ENCODE measurements at regions not wholly inside any gene's neighbourhood (a gene's known extent, or its start where the extent isn't known, plus 50 kb on each side); places are given as distances from the start of the nearest gene placed in this dataset.

DNA sequence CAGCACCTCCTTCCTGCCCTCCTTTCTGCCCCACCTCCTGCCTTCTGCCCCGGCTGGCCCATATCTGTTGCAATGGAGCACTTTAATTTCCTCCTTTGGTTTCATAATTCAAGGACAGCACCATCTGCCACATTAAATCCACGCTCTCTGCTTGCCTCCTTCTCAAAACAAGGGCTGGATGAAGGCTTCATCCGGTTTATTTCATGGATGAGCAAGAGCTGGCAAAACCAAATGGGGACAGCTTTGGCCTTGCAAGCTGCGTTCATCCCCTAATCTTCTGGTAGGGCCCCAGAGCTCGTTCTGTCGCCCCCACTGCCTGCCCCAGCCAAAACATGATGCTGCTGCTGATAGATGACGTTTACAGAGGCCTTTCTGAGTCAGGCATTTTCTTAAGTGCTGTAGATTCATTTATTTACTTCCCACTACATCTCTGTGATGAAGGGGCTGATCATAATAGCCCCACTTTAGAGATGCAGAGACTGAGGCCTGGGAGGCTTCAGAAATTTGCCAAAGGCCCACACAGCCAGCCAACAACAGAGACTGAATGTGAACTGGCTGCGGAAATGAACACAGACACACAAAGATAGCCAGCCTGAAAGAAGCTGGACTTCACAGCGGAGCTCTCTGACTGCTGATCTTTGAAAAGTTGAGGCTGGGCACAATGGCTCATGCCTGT, 115.6 kb upstream of the CPEB4 start:
- TF ChIP-seq, protein P1, sequence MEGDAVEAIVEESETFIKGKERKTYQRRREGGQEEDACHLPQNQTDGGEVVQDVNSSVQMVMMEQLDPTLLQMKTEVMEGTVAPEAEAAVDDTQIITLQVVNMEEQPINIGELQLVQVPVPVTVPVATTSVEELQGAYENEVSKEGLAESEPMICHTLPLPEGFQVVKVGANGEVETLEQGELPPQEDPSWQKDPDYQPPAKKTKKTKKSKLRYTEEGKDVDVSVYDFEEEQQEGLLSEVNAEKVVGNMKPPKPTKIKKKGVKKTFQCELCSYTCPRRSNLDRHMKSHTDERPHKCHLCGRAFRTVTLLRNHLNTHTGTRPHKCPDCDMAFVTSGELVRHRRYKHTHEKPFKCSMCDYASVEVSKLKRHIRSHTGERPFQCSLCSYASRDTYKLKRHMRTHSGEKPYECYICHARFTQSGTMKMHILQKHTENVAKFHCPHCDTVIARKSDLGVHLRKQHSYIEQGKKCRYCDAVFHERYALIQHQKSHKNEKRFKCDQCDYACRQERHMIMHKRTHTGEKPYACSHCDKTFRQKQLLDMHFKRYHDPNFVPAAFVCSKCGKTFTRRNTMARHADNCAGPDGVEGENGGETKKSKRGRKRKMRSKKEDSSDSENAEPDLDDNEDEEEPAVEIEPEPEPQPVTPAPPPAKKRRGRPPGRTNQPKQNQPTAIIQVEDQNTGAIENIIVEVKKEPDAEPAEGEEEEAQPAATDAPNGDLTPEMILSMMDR (IDR thresholded peaks at IDR 0.05), result no peak
- TF ChIP-seq NR1H2 (CRISPR knock-in tag; IDR thresholded peaks at IDR 0.05) (no peak), ESRRA (CRISPR knock-in tag; IDR thresholded peaks at IDR 0.05; ENCODE audit: borderline replicate concordance) (no peak), OVOL2 (CRISPR knock-in tag; IDR thresholded peaks at IDR 0.05; ENCODE audit: borderline replicate concordance) (no peak), ATF1 (CRISPR knock-in tag; IDR thresholded peaks at IDR 0.05) (no peak), NFYB (CRISPR knock-in tag; conservative IDR thresholded peaks at IDR 0.05; ENCODE audit: low read depth) (no peak)
- TF ChIP-seq, protein P2, sequence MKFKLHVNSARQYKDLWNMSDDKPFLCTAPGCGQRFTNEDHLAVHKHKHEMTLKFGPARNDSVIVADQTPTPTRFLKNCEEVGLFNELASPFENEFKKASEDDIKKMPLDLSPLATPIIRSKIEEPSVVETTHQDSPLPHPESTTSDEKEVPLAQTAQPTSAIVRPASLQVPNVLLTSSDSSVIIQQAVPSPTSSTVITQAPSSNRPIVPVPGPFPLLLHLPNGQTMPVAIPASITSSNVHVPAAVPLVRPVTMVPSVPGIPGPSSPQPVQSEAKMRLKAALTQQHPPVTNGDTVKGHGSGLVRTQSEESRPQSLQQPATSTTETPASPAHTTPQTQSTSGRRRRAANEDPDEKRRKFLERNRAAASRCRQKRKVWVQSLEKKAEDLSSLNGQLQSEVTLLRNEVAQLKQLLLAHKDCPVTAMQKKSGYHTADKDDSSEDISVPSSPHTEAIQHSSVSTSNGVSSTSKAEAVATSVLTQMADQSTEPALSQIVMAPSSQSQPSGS (CRISPR knock-in tag; IDR thresholded peaks at IDR 0.05; ENCODE audit: borderline replicate concordance, low read depth), result no peak

Data from WTC11 (cell line).